ENCODE measurements at regions not wholly inside any gene's neighbourhood (a gene's known extent, or its start where the extent isn't known, plus 50 kb on each side); places are given as distances from the start of the nearest gene placed in this dataset.

DNA sequence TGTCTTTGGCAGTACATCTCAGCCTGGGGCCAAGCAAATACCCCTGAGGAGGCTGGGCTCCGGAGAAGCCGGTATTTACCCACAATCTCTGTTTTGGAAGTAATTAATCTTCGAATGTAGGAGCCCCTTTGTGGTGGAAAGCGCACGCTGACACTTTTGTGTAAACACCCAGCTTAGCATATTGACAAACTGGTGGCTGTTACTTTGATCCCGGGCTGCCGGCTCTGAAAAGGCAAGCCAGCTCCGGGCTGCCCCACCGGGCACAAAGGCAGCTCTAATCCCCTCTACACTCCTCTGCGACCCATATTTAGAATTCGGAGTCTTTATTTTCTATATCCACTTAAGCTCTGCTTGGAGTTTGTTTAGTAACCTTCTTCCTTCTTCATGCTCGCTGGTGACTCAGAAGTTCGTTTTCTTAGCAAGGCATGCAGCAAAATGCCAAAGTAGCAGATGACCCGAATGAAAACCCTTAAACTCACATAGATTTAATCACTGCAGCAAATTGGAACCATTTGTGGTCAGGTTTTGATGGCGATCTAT is 144.0 kb upstream of the IRX3 start:
- no peak overlapping the region for H3K27ac ChIP-seq
- TF ChIP-seq, protein P1, sequence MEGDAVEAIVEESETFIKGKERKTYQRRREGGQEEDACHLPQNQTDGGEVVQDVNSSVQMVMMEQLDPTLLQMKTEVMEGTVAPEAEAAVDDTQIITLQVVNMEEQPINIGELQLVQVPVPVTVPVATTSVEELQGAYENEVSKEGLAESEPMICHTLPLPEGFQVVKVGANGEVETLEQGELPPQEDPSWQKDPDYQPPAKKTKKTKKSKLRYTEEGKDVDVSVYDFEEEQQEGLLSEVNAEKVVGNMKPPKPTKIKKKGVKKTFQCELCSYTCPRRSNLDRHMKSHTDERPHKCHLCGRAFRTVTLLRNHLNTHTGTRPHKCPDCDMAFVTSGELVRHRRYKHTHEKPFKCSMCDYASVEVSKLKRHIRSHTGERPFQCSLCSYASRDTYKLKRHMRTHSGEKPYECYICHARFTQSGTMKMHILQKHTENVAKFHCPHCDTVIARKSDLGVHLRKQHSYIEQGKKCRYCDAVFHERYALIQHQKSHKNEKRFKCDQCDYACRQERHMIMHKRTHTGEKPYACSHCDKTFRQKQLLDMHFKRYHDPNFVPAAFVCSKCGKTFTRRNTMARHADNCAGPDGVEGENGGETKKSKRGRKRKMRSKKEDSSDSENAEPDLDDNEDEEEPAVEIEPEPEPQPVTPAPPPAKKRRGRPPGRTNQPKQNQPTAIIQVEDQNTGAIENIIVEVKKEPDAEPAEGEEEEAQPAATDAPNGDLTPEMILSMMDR (IDR thresholded peaks at IDR 0.05; ENCODE audit: low read depth, low read length), result no peak
- H3K9me3 ChIP-seq (ENCODE audit: severe bottlenecking), result peaks cover 8% of the 10 kb centered on the region
- no peak overlapping the region for H3K4me3 ChIP-seq (ENCODE audit: low read depth, low read length)
- H3K36me3 ChIP-seq, result no peaks in the 10 kb centered on the region
- H3K27me3 ChIP-seq (ENCODE audit: insufficient read depth, low read depth, severe bottlenecking), result no peaks in the 10 kb centered on the region
- no peak for DNase-seq

GRCh38 chr16:54429029-54429428 is 142.4 kb upstream of the IRX3 start:
- no peak for DNase-seq
- Histone ChIP-seq H3K36me3 (no peaks in the 10 kb centered on the region), H3K27me3 (ENCODE audit: insufficient read depth, low read depth, severe bottlenecking) (no peaks in the 10 kb centered on the region), H3K27ac (no peak overlapping the region), H3K4me3 (ENCODE audit: low read depth, low read length) (no peak overlapping the region), H3K9me3 (ENCODE audit: severe bottlenecking) (peaks cover 8% of the 10 kb centered on the region)
- TF ChIP-seq, protein P1 (IDR thresholded peaks at IDR 0.05; ENCODE audit: low read depth, low read length), result no peak

- Histone ChIP-seq H3K4me3 (ENCODE audit: low read depth, low read length) (no peak overlapping the region), H3K27ac (no peak overlapping the region), H3K27me3 (ENCODE audit: insufficient read depth, low read depth, severe bottlenecking) (no peaks in the 10 kb centered on the region), H3K36me3 (no peaks in the 10 kb centered on the region), H3K9me3 (ENCODE audit: severe bottlenecking) (peaks cover 8% of the 10 kb centered on the region)
- no peak for DNase-seq
- TF ChIP-seq, protein P1 (IDR thresholded peaks at IDR 0.05; ENCODE audit: low read depth, low read length), result no peak
Measured at GRCh38 chr16:54426553-54426849, 139.9 kb upstream of the IRX3 start.

GRCh38 chr16:54425681-54426552 is 139.3 kb upstream of the IRX3 start:
- DNase-seq, result no peak
- H3K4me3 ChIP-seq (ENCODE audit: low read depth, low read length), result no peak overlapping the region
- TF ChIP-seq, protein P1 (IDR thresholded peaks at IDR 0.05; ENCODE audit: low read depth, low read length), result no peak
- H3K27me3 ChIP-seq (ENCODE audit: insufficient read depth, low read depth, severe bottlenecking), result no peaks in the 10 kb centered on the region
- H3K9me3 ChIP-seq (ENCODE audit: severe bottlenecking), result peaks cover 8% of the 10 kb centered on the region
- no peak overlapping the region for H3K27ac ChIP-seq
- no peaks in the 10 kb centered on the region for H3K36me3 ChIP-seq

DNA sequence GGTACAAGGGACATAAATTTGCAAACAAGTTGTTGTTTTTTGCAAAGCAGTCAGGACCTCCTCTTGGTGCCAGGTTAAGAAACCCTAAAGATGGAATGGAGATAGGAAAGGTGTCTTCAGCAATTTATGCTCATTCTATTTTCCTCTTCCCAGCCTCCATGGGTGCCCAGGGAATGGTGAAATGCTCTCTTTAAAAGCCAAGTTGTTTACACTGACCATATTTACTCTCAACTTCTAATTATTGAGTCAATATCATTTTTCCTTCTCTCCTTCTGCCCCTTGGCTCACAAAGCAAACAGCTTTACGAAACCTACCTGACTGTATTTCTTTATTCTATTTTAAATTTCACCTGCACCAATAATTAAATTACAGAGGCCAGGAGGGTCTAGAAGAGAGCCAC is 138.5 kb upstream of the IRX3 start:
- no peaks in the 10 kb centered on the region for H3K27me3 ChIP-seq (ENCODE audit: insufficient read depth, low read depth, severe bottlenecking)
- no peaks in the 10 kb centered on the region for H3K36me3 ChIP-seq
- DNase-seq, result no peak
- TF ChIP-seq, protein P1 (IDR thresholded peaks at IDR 0.05; ENCODE audit: low read depth, low read length), result no peak
- H3K9me3 ChIP-seq (ENCODE audit: severe bottlenecking), result peaks cover 7% of the 10 kb centered on the region
- H3K4me3 ChIP-seq (ENCODE audit: low read depth, low read length), result no peak overlapping the region
- no peak overlapping the region for H3K27ac ChIP-seq
